ENCODE measurements at regions not wholly inside any gene's neighbourhood (a gene's known extent, or its start where the extent isn't known, plus 50 kb on each side); places are given as distances from the start of the nearest gene placed in this dataset.
"Not testable (repeated sequence)": the region's sequence is repeated elsewhere in the genome, so short reads cannot be mapped to it uniquely, and the experiment has no call there.

- TF ChIP-seq, protein P1, sequence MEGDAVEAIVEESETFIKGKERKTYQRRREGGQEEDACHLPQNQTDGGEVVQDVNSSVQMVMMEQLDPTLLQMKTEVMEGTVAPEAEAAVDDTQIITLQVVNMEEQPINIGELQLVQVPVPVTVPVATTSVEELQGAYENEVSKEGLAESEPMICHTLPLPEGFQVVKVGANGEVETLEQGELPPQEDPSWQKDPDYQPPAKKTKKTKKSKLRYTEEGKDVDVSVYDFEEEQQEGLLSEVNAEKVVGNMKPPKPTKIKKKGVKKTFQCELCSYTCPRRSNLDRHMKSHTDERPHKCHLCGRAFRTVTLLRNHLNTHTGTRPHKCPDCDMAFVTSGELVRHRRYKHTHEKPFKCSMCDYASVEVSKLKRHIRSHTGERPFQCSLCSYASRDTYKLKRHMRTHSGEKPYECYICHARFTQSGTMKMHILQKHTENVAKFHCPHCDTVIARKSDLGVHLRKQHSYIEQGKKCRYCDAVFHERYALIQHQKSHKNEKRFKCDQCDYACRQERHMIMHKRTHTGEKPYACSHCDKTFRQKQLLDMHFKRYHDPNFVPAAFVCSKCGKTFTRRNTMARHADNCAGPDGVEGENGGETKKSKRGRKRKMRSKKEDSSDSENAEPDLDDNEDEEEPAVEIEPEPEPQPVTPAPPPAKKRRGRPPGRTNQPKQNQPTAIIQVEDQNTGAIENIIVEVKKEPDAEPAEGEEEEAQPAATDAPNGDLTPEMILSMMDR (IDR thresholded peaks at IDR 0.05): no peak
- Histone ChIP-seq H3K79me2 (ENCODE audit: insufficient read depth, low read length) (no peaks in the 10 kb centered on the region), H3K27me3 (ENCODE audit: control insufficient read depth in 2 of 2, insufficient read depth in 2 of 2, low read length in 2 of 2) (no peaks in the 10 kb centered on the region), H3K9me3 (replicated peaks in 1 of 2; ENCODE audit: control insufficient read depth in 1 of 2, insufficient read depth in 1 of 2, low read length in 2 of 2) (peaks cover 0 to 8% of the 10 kb centered on the region in 2 donors), H3K4me1 (ENCODE audit: control insufficient read depth in 1 of 2, insufficient read depth in 2 of 2, low read length in 2 of 2) (no peaks in the 10 kb centered on the region), H3K27ac (ENCODE audit: low read depth in 1 of 2, low read length in 2 of 2) (no peak overlapping the region), H3K36me3 (replicated peaks in 1 of 2; ENCODE audit: control insufficient read depth in 1 of 2, insufficient read depth in 2 of 2, low read length in 2 of 2) (no peaks in the 10 kb centered on the region), H3K4me2 (replicated peaks; ENCODE audit: extremely low read depth, low read length, poor library complexity, severe bottlenecking) (no peak overlapping the region), H4K20me1 (ENCODE audit: insufficient read depth, low read length) (no peaks in the 10 kb centered on the region), H3K9ac (ENCODE audit: insufficient read depth, low read length, poor library complexity, severe bottlenecking) (no peak overlapping the region), H3K4me3 (replicated peaks in 1 of 3; ENCODE audit: low read depth in 2 of 3, low read length in 3 of 3) (no peak overlapping the region), H2AFZ (ENCODE audit: insufficient read depth, low read depth, low read length, poor library complexity, severe bottlenecking) (no peak overlapping the region)
- Mint-ChIP-seq H3K9me3 (peaks cover 0 to 16% (median 0%) of the 10 kb centered on the region in 7 donors), H3K27ac (no peak overlapping the region), H3K4me3 (no peak overlapping the region), H3K36me3 (no peaks in the 10 kb centered on the region), H3K4me1 (no peaks in the 10 kb centered on the region), H3K27me3 (ENCODE audit: low read depth in 3 of 3) (no peaks in the 10 kb centered on the region)
- no peak for DNase-seq
- intact Hi-C loops (cut with micrococcal nuclease): no loop called here
These were observed 623.3 kb downstream of the C12orf50 start for GRCh38 chr12:87405918-87406317.

DNA sequence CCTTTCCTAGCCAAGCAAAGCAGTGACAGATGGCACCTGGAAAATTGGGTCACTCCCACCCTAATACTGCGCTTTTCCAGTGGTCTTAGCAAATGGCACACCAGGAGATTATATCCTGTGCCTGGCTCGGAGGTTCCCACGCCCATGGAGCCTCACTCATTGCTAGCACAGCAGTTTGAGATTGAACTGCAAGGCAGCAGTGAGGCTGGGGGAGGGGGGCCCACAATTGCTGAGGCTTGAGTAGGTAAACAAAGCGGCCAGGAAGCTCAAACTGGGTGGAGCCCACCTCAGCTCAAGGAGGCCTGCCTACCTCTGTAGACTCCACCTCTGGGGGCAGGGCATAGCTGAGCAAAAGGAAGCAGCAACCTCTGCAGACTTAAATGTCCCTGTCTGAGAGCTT, 635.0 kb downstream of the C12orf50 start:
- H4K20me1 ChIP-seq (ENCODE audit: insufficient read depth, low read length); DNase-seq; H3K36me3 ChIP-seq (replicated peaks in 1 of 2; ENCODE audit: control insufficient read depth in 1 of 2, insufficient read depth in 2 of 2, low read length in 2 of 2); H3K27me3 ChIP-seq (ENCODE audit: control insufficient read depth in 2 of 2, insufficient read depth in 2 of 2, low read length in 2 of 2); H3K36me3 Mint-ChIP-seq; H3K4me3 Mint-ChIP-seq; H3K4me1 Mint-ChIP-seq; H3K27ac Mint-ChIP-seq; H3K9ac ChIP-seq (ENCODE audit: insufficient read depth, low read length, poor library complexity, severe bottlenecking); H3K4me3 ChIP-seq (replicated peaks in 1 of 3; ENCODE audit: low read depth in 2 of 3, low read length in 3 of 3); H2AFZ ChIP-seq (ENCODE audit: insufficient read depth, low read depth, low read length, poor library complexity, severe bottlenecking); H3K79me2 ChIP-seq (ENCODE audit: insufficient read depth, low read length); H3K27ac ChIP-seq (ENCODE audit: low read depth in 1 of 2, low read length in 2 of 2); H3K4me2 ChIP-seq (replicated peaks; ENCODE audit: extremely low read depth, low read length, poor library complexity, severe bottlenecking); H3K4me1 ChIP-seq (ENCODE audit: control insufficient read depth in 1 of 2, insufficient read depth in 2 of 2, low read length in 2 of 2); H3K27me3 Mint-ChIP-seq (ENCODE audit: low read depth in 3 of 3); intact Hi-C loops (cut with micrococcal nuclease): not testable (repeated sequence)
- WGBS (ENCODE audit: insufficient coverage): 89% methylated on average over 3 of the region's 4 CpGs
- peaks cover 0 to 16% of the 10 kb centered on the region in 2 donors for H3K9me3 ChIP-seq (replicated peaks in 1 of 2; ENCODE audit: control insufficient read depth in 1 of 2, insufficient read depth in 1 of 2, low read length in 2 of 2)
- H3K9me3 Mint-ChIP-seq: peaks cover 7 to 18% (median 9%) of the 10 kb centered on the region in 7 donors

Data from CD14-positive monocyte (primary cell).